PC-3 (cell line): ENCODE measurements at regions not wholly inside any gene's neighbourhood (a gene's known extent, or its start where the extent isn't known, plus 50 kb on each side); places are given as distances from the start of the nearest gene placed in this dataset.

Experiments used
- ATAC-seq: fragments of 200-7000 bp; cut with Tn5 transposase; 2 replicates; pipeline ENCODE4 v1.9.1; 2020; ENCODE audit warnings: mild to moderate bottlenecking, moderate library complexity
- BruUV-seq: library from RNA; stranded (reverse); fragments of 400-500 nt; replicated peaks from 2 replicates; lab custom pipeline; 2021; lab: Mats Ljungman, UMichigan
- CTCF ChIA-PET: fragments of 300-600 bp; sonication (Branson Sonifier 250); formaldehyde crosslinking; loops from one replicate; lab custom pipeline; 2022; ENCODE audit warnings: antibody characterized with exemption; lab: Charles Lee
- POLR2A ChIA-PET: fragments of 300-600 bp; sonication (Branson Sonifier 250); formaldehyde crosslinking; loops from one replicate; lab custom pipeline; 2022; ENCODE audit warnings: antibody characterized with exemption; ENCODE audit not compliant: unreplicated experiment; lab: Charles Lee
- DNase-seq: peaks from one replicate; pipeline ENCODE4 v3.0.0-alpha.2; 2015
- H2AFZ ChIP-seq: fragments of 300-600 bp; sonication (generic); 2 replicates; pipeline ENCODE4 v1.6.0; 2016; ENCODE audit warnings: antibody characterized with exemption, low read length
- H3F3A ChIP-seq: fragments of 300-600 bp; sonication (generic); one replicate; pipeline ENCODE4 v1.6.0; 2017; ENCODE audit warnings: antibody characterized with exemption, low read length, control low read depth, mild to moderate bottlenecking; ENCODE audit not compliant: unreplicated experiment
- H3K27ac ChIP-seq: fragments of 300-600 bp; sonication (generic); 2 replicates; pipeline ENCODE4 v1.5.1; 2016; ENCODE audit warnings: mild to moderate bottlenecking, low read length
- H3K27me3 ChIP-seq: fragments of 300-600 bp; sonication (generic); 2 replicates; pipeline ENCODE4 v1.6.1; 2016; ENCODE audit warnings: low read length, mixed read lengths
- H3K36me3 ChIP-seq: fragments of 300-600 bp; sonication (generic); 2 replicates; pipeline ENCODE4 v1.6.1; 2016; ENCODE audit warnings: low read depth, mixed run types, low read length, mixed read lengths
- H3K4me1 ChIP-seq: fragments of 300-600 bp; sonication (generic); 2 replicates; pipeline ENCODE4 v1.5.1; 2016; ENCODE audit warnings: low read length; ENCODE audit not compliant: insufficient read depth
- H3K4me2 ChIP-seq: fragments of 300-600 bp; sonication (generic); 2 replicates; pipeline ENCODE4 v1.6.0; 2016; ENCODE audit warnings: low read length
- H3K4me3 ChIP-seq: fragments of 300-600 bp; sonication (generic); 2 replicates; pipeline ENCODE4 v1.5.1; 2016; ENCODE audit warnings: mild to moderate bottlenecking, low read length, mixed read lengths
- H3K79me2 ChIP-seq: fragments of 300-600 bp; sonication (generic); 2 replicates; pipeline ENCODE4 v1.6.1; 2017; ENCODE audit warnings: low read length, mixed read lengths
- H3K9ac ChIP-seq: fragments of 300-600 bp; sonication (generic); 2 replicates; pipeline ENCODE4 v1.6.0; 2016; ENCODE audit warnings: mild to moderate bottlenecking, low read length
- H3K9me2 ChIP-seq: fragments of 300-600 bp; sonication (generic); replicated peaks from 2 replicates; pipeline ENCODE4 v1.6.1; 2016; ENCODE audit warnings: mixed run types, low read length, mixed read lengths
- H3K9me3 ChIP-seq: fragments of 300-600 bp; sonication (generic); 2 replicates; pipeline ENCODE4 v1.6.1; 2016; ENCODE audit warnings: low read length, mixed read lengths
- H4K20me1 ChIP-seq: fragments of 300-600 bp; sonication (generic); 2 replicates; pipeline ENCODE4 v1.6.1; 2016; ENCODE audit warnings: low read length, mixed read lengths
- CTCF ChIP-seq: fragments of 300-600 bp; sonication (generic); conservative IDR thresholded peaks from 2 replicates; pipeline ENCODE4 v1.5.1; 2017; ENCODE audit warnings: antibody characterized with exemption, low read depth, mild to moderate bottlenecking, low read length
- EZH2 ChIP-seq: fragments of 300-600 bp; sonication (generic); IDR thresholded peaks from one replicate; pipeline ENCODE4 v1.6.1; 2017; ENCODE audit warnings: antibody characterized with exemption, mild to moderate bottlenecking, low read length; ENCODE audit not compliant: unreplicated experiment
- EZH2phosphoT487 ChIP-seq: fragments of 300-600 bp; sonication (generic); IDR thresholded peaks from 2 replicates; pipeline ENCODE4 v1.6.1; 2018; ENCODE audit warnings: mild to moderate bottlenecking, antibody characterized with exemption, low read length, borderline replicate concordance
- intact Hi-C: fragments of 100-400 bp; cut with micrococcal nuclease; formaldehyde crosslinking; loops from 2 replicates; pipeline ENCODE4 v1.9.0; 2023

GRCh38 chrX:57771689-57772088, 91.6 kb upstream of the NLRP2B start:
- BruUV-seq, result no TSS peak
- no peak for TF ChIP-seq EZH2
- no peak for TF ChIP-seq CTCF
- TF ChIP-seq EZH2phosphoT487, result no peak
- peak; percentile 67 for ATAC-seq
- Histone ChIP-seq H2AFZ (no peak overlapping the region), H3K9me2 (no peaks in the 10 kb centered on the region), H3K27ac (no peak overlapping the region), H3K4me2 (peak overlapping the region; percentile 22; the same call in 1 of the 2 replicates), H3K9me3 (no peaks in the 10 kb centered on the region), H3K79me2 (no peaks in the 10 kb centered on the region), H3F3A (no peaks in the 10 kb centered on the region), H3K4me1 (peaks cover 8% of the 10 kb centered on the region), H3K36me3 (no peaks in the 10 kb centered on the region), H3K4me3 (no peak overlapping the region), H4K20me1 (no peaks in the 10 kb centered on the region), H3K27me3 (no peaks in the 10 kb centered on the region), H3K9ac (no peak overlapping the region)
- POLR2A ChIA-PET, result no interaction called here
- DNase-seq, result peak; percentile 59
- CTCF ChIA-PET, result no interaction called here
- intact Hi-C loops, result loop anchor here (5.0 kb wide), 2 partner anchors 34 to 174 kb away; no protein-coding TSS in a partner anchor

GRCh38 chrX:57752866-57753265, 72.8 kb upstream of the NLRP2B start:
- BruUV-seq, result no TSS peak
- intact Hi-C loops, result no loop called here
- CTCF ChIA-PET, result no interaction called here
- no peaks in the 10 kb centered on the region for H3K36me3 ChIP-seq
- H3K27ac ChIP-seq, result no peak overlapping the region
- ATAC-seq (no peak), DNase-seq (no peak)
- POLR2A ChIA-PET, result no interaction called here
- H4K20me1 ChIP-seq, result no peaks in the 10 kb centered on the region
- H3K4me3 ChIP-seq, result no peak overlapping the region
- no peaks in the 10 kb centered on the region for H3K4me1 ChIP-seq
- TF ChIP-seq CTCF (0 out of 2 replicates have a peak, but pooled peaks have one; percentile 18), EZH2phosphoT487 (no peak), EZH2 (no peak)
- no peaks in the 10 kb centered on the region for H3K79me2 ChIP-seq
- H3K9me2 ChIP-seq, result no peaks in the 10 kb centered on the region
- H3K4me2 ChIP-seq, result no peak overlapping the region
- H3F3A ChIP-seq, result no peaks in the 10 kb centered on the region
- H3K27me3 ChIP-seq, result no peaks in the 10 kb centered on the region
- H2AFZ ChIP-seq, result no peak overlapping the region
- H3K9ac ChIP-seq, result no peak overlapping the region
- no peaks in the 10 kb centered on the region for H3K9me3 ChIP-seq

GRCh38 chrX:57741107-57741506, 61.0 kb upstream of the NLRP2B start:
- Histone ChIP-seq H3K4me3 (no peak overlapping the region), H3K27me3 (no peaks in the 10 kb centered on the region), H4K20me1 (no peaks in the 10 kb centered on the region), H3K79me2 (no peaks in the 10 kb centered on the region), H3K4me1 (no peaks in the 10 kb centered on the region), H2AFZ (no peak overlapping the region), H3K9me2 (no peaks in the 10 kb centered on the region), H3K9ac (no peak overlapping the region), H3K4me2 (no peak overlapping the region), H3F3A (no peaks in the 10 kb centered on the region), H3K27ac (no peak overlapping the region), H3K36me3 (no peaks in the 10 kb centered on the region), H3K9me3 (no peaks in the 10 kb centered on the region)
- ChIA-PET POLR2A (no interaction called here), CTCF (no interaction called here)
- DNase-seq (no peak), ATAC-seq (no peak)
- TF ChIP-seq EZH2 (no peak), CTCF (no peak), EZH2phosphoT487 (no peak)
- intact Hi-C loops, result no loop called here
- no TSS peak for BruUV-seq
